Loucy (cell line): ENCODE measurements at regions not wholly inside any gene's neighbourhood (a gene's known extent, or its start where the extent isn't known, plus 50 kb on each side); places are given as distances from the start of the nearest gene placed in this dataset.

ENCODE experiments used
- H2AFZ ChIP-seq: fragments of 200-600 bp; sonication (generic); 2 replicates; pipeline ENCODE4 v1.6.0; 2016; ENCODE audit warnings: antibody characterized with exemption, mild to moderate bottlenecking, low read length, moderate library complexity
- H3F3A ChIP-seq: fragments of 200-600 bp; 2 replicates; pipeline ENCODE4 v1.6.0; 2016; ENCODE audit warnings: antibody characterized with exemption, low read depth, mild to moderate bottlenecking
- H3K27me3 ChIP-seq: fragments of 200-600 bp; sonication (generic); 2 replicates; pipeline ENCODE4 v1.6.1; 2014; ENCODE audit warnings: low read length, mild to moderate bottlenecking; ENCODE audit not compliant: insufficient read depth, poor library complexity, severe bottlenecking
- H3K36me3 ChIP-seq: fragments of 200-600 bp; sonication (generic); 2 replicates; pipeline ENCODE4 v1.6.1; 2016; ENCODE audit warnings: low read length; ENCODE audit not compliant: insufficient read depth
- H3K4me1 ChIP-seq: fragments of 200-600 bp; sonication (generic); 2 replicates; pipeline ENCODE4 v1.5.1; 2014; ENCODE audit warnings: low read length, mild to moderate bottlenecking; ENCODE audit not compliant: insufficient read depth, poor library complexity, severe bottlenecking
- H3K4me2 ChIP-seq: fragments of 200-600 bp; sonication (generic); 2 replicates; pipeline ENCODE4 v1.6.0; 2014; ENCODE audit warnings: antibody characterized with exemption, low read length, low read depth, mild to moderate bottlenecking; ENCODE audit not compliant: poor library complexity, severe bottlenecking
- H3K4me3 ChIP-seq: fragments of 200-600 bp; sonication (generic); 2 replicates; pipeline ENCODE4 v1.5.1; 2014; ENCODE audit warnings: low read length, mild to moderate bottlenecking, mixed read lengths; ENCODE audit not compliant: poor library complexity, severe bottlenecking
- H3K79me2 ChIP-seq: fragments of 200-600 bp; sonication (generic); 2 replicates; pipeline ENCODE4 v1.6.1; 2014; ENCODE audit warnings: low read length; ENCODE audit not compliant: insufficient read depth
- H3K9ac ChIP-seq: fragments of 200-600 bp; sonication (generic); 2 replicates; pipeline ENCODE4 v1.6.0; 2014; ENCODE audit warnings: mild to moderate bottlenecking, low read depth, low read length, moderate library complexity; ENCODE audit not compliant: poor library complexity, severe bottlenecking
- H3K9me2 ChIP-seq: fragments of 200-600 bp; sonication (generic); replicated peaks from 2 replicates; pipeline ENCODE4 v1.6.1; 2016; ENCODE audit warnings: low read depth, low read length, mixed read lengths
- H3K9me3 ChIP-seq: fragments of 200-600 bp; sonication (generic); 2 replicates; pipeline ENCODE4 v1.6.1; 2014; ENCODE audit warnings: mild to moderate bottlenecking, antibody characterized with exemption, low read length, low read depth; ENCODE audit not compliant: insufficient read depth
- H4K20me1 ChIP-seq: fragments of 200-600 bp; sonication (generic); 2 replicates; pipeline ENCODE4 v1.6.0; 2014; ENCODE audit warnings: antibody characterized with exemption, low read length, mild to moderate bottlenecking; ENCODE audit not compliant: insufficient read depth, poor library complexity, severe bottlenecking
- CTCF ChIP-seq: fragments of 200-600 bp; sonication (generic); conservative IDR thresholded peaks from 2 replicates; pipeline ENCODE4 v1.5.1; 2014; ENCODE audit warnings: mild to moderate bottlenecking, antibody characterized with exemption, low read length
- EZH2phosphoT487 ChIP-seq: fragments of 200-600 bp; IDR thresholded peaks from 2 replicates; pipeline ENCODE4 v1.6.1; 2018; ENCODE audit warnings: antibody characterized with exemption, mild to moderate bottlenecking, moderate library complexity, borderline replicate concordance

DNA sequence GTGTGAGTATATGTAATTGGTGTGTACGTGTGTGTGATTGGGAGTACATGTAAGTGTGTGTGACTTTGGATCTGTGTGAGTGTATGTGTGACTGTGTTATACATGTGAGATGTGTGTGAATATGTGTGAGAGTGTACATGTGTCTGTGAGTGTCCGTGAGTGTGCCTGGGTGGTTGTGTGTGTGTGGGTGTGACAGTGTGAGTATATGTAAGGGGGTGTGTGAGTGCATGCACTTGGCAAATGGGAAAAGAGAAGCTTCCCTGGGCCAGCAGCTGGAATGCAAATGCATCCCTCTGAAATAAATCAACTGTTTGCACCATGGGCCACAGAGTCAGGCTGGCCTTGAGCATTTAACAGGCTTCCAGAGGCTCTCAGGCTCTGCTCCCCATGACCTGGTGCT, 63.6 kb downstream of the MINAR1 start:
- TF ChIP-seq EZH2phosphoT487 (no peak), CTCF (no peak)
- H2AFZ ChIP-seq = no peak overlapping the region
- H3K4me2 ChIP-seq = no peak overlapping the region
- no peaks in the 10 kb centered on the region for H3F3A ChIP-seq
- H3K4me1 ChIP-seq = no peaks in the 10 kb centered on the region
- H3K9ac ChIP-seq = no peak overlapping the region
- no peaks in the 10 kb centered on the region for H3K9me2 ChIP-seq
- H3K4me3 ChIP-seq = no peak overlapping the region
- H4K20me1 ChIP-seq = no peaks in the 10 kb centered on the region
- H3K27me3 ChIP-seq = no peaks in the 10 kb centered on the region
- H3K79me2 ChIP-seq = no peaks in the 10 kb centered on the region
- H3K36me3 ChIP-seq = no peaks in the 10 kb centered on the region
- no peaks in the 10 kb centered on the region for H3K9me3 ChIP-seq

GRCh38 chr15:79496838-79497237, 64.7 kb downstream of the MINAR1 start:
- Histone ChIP-seq H3K36me3 (no peaks in the 10 kb centered on the region), H4K20me1 (no peaks in the 10 kb centered on the region), H3K4me2 (no peak overlapping the region), H3K4me1 (no peaks in the 10 kb centered on the region), H3K27me3 (no peaks in the 10 kb centered on the region), H3K9me3 (no peaks in the 10 kb centered on the region), H2AFZ (no peak overlapping the region), H3F3A (no peaks in the 10 kb centered on the region), H3K9ac (no peak overlapping the region), H3K4me3 (no peak overlapping the region), H3K9me2 (no peaks in the 10 kb centered on the region), H3K79me2 (no peaks in the 10 kb centered on the region)
- TF ChIP-seq CTCF (no peak), EZH2phosphoT487 (no peak)

GRCh38 chr15:79501086-79501485, 69.0 kb downstream of the MINAR1 start:
- no peaks in the 10 kb centered on the region for H3K9me2 ChIP-seq
- H3K4me3 ChIP-seq = no peak overlapping the region
- no peak overlapping the region for H3K9ac ChIP-seq
- H3K79me2 ChIP-seq = no peaks in the 10 kb centered on the region
- H2AFZ ChIP-seq = no peak overlapping the region
- no peaks in the 10 kb centered on the region for H3K9me3 ChIP-seq
- no peak overlapping the region for H3K4me2 ChIP-seq
- H3K4me1 ChIP-seq = no peaks in the 10 kb centered on the region
- H3F3A ChIP-seq = no peaks in the 10 kb centered on the region
- H4K20me1 ChIP-seq = no peaks in the 10 kb centered on the region
- TF ChIP-seq EZH2phosphoT487 (no peak), CTCF (no peak)
- no peaks in the 10 kb centered on the region for H3K36me3 ChIP-seq
- no peaks in the 10 kb centered on the region for H3K27me3 ChIP-seq
